HG03457 (cell line): ENCODE measurements at regions not wholly inside any gene's neighbourhood (a gene's known extent, or its start where the extent isn't known, plus 50 kb on each side); places are given as distances from the start of the nearest gene placed in this dataset.

Source experiments
- ATAC-seq: cut with Tn5 transposase; IDR thresholded peaks from one replicate; pipeline ENCODE4 v1.9.1; 2021; ENCODE audit warnings: moderate number of reproducible peaks; ENCODE audit not compliant: unreplicated experiment

- no peak for ATAC-seq
These were observed 294.8 kb upstream of the DKK2 start for GRCh38 chr4:107330916-107331315.

GRCh38 chr4:107319386-107319785 is 283.3 kb upstream of the DKK2 start:
- no peak for ATAC-seq

- ATAC-seq: no peak
These were observed 282.0 kb upstream of the DKK2 start for GRCh38 chr4:107318078-107318477.

GRCh38 chr4:107317611-107318010 is 281.5 kb upstream of the DKK2 start:
- ATAC-seq: no peak

GRCh38 chr4:107315584-107315983 is 279.5 kb upstream of the DKK2 start:
- no peak for ATAC-seq

GRCh38 chr4:107314156-107314555 is 278.0 kb upstream of the DKK2 start:
- ATAC-seq: no peak

GRCh38 chr4:107312366-107312765 is 276.3 kb upstream of the DKK2 start:
- ATAC-seq: no peak

- ATAC-seq: no peak
These were observed 268.7 kb upstream of the DKK2 start for GRCh38 chr4:107304699-107305286.

GRCh38 chr4:107299646-107300045 is 263.5 kb upstream of the DKK2 start:
- no peak for ATAC-seq

- ATAC-seq: no peak
These were observed 256.9 kb upstream of the DKK2 start for GRCh38 chr4:107292979-107293378.

- ATAC-seq: no peak
These were observed 247.8 kb upstream of the DKK2 start for GRCh38 chr4:107283587-107284559.

- no peak for ATAC-seq
These were observed 243.6 kb upstream of the DKK2 start for GRCh38 chr4:107279733-107280132.

- ATAC-seq: no peak
These were observed 242.8 kb upstream of the DKK2 start for GRCh38 chr4:107278791-107279483.

GRCh38 chr4:107276052-107276451 is 239.9 kb upstream of the DKK2 start:
- ATAC-seq: no peak

GRCh38 chr4:107275225-107275624 is 239.1 kb upstream of the DKK2 start:
- no peak for ATAC-seq

GRCh38 chr4:107270614-107271013 is 234.5 kb upstream of the DKK2 start:
- no peak for ATAC-seq

GRCh38 chr4:107269175-107269574 is 233.1 kb upstream of the DKK2 start:
- no peak for ATAC-seq

GRCh38 chr4:107265859-107266258 is 229.7 kb upstream of the DKK2 start:
- ATAC-seq: no peak

- ATAC-seq: no peak
These were observed 225.2 kb upstream of the DKK2 start for GRCh38 chr4:107261241-107261874.

- no peak for ATAC-seq
These were observed 222.2 kb upstream of the DKK2 start for GRCh38 chr4:107258359-107258758.

GRCh38 chr4:107255596-107255995 is 219.5 kb upstream of the DKK2 start:
- no peak for ATAC-seq
